CD4-positive, alpha-beta T cell treated with Interleukin-4 for 1 hour (primary cell): ENCODE measurements at regions not wholly inside any gene's neighbourhood (a gene's known extent, or its start where the extent isn't known, plus 50 kb on each side); places are given as distances from the start of the nearest gene placed in this dataset.

Experiments
- DNase-seq, 2 donors: peaks; one replicate each; pipeline ENCODE4 v3.0.0-alpha.2; 2020 to 2022

DNA sequence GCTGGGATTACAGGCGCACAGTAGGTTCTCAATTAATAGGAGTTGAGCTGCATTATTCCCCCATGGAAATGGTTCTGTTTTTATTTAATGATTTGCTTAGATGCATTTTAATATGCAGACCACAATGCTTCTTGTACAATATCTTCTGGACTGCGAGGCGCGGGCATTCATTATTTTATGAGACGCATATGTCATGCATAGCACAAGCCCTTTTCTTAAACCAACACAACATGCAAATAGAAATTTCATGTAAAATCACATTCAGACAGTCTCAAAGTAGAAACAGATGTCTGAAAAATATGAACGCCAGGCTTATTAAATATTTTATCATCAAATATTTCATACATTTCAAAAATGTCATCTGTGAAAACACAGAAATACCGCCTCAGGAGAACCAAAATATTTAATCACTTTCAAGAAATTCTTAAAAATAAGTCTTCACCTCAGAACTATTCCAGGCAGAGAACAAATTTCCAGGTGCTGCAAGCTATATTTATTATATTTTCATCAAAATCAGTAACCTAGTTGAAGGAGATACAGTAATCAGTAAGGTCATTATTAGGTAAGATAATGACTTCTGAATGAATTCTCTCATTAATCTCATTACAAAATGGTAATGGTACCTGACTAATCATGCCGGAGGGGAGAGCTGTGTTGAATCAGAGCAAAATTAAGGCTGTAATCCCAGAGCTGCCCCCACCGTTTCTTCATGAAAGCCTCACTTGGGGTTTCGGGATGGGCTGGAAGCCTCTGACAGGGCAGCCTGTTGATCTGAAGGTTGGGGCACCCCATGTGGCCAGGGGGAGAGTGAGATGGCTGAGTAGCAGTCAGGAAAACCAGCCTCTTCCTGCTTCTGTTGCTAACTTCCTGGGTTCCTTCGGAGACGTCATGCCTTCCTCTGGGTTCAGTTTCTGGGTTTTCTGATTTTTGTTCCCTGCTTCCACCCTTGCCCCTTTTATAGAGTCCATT, 133.9 kb upstream of the ZNF618 start:
- no peak for DNase-seq

- DNase-seq = no peak
These were observed 133.2 kb upstream of the ZNF618 start for GRCh38 chr9:113742878-113743277.

DNA sequence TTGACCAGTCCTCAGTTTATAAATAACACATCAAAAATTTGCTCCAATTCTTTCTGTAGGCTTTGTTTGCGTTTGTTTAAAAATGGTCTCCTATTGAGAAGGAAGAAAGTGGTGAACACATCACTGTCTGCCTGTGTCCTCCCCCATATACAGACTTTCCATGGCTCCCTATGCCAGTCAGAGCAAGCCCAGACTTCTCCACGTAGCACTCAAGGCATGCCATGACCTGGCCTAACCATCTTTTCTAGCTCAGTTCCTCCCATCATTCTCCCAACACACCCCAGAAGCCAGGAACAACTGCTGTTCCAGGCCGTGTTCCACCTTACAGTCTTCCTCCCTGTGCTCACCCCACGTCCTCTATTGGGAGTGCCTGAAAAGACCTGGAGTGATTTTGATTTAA, 129.6 kb upstream of the ZNF618 start:
- no peak for DNase-seq

- DNase-seq = no peak
These were observed 128.0 kb upstream of the ZNF618 start for GRCh38 chr9:113748135-113748534.

DNA sequence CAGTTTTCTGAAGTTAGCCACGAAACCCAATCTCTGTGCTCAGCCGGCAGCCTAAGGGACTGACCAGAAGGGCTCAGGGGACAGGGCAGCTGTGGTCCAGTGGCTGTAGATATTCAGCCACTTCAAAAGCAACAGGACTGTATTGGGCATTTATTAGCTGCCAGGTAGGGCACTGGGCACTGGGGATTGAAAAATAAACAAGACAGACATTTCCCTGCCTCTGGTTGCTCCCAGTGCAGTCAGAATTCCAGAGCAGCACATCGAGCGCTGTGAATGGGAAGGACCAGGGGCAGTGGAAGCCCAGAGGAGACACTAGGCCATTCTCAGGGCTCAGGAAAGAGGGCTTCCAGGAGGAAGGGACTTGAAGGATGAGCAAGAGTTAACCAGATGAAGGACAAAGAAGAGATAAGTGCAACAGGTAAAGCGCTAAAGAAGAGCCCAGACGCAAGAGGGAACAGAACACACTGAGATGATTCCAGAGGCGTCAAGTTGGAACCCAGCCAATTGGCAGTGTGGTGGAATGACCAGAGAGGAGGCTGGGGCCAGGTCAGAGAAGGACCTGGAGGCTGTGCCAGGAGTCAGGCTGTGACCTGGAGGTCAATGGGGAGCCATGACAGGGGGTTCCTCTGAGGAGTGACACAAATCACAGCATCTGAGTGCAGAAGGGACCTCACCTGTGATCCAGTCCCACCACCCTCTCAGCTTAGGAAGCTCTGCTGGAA, 122.5 kb upstream of the ZNF618 start:
- no peak for DNase-seq

- DNase-seq = no peak
These were observed 121.4 kb upstream of the ZNF618 start for GRCh38 chr9:113754739-113755138.

DNA sequence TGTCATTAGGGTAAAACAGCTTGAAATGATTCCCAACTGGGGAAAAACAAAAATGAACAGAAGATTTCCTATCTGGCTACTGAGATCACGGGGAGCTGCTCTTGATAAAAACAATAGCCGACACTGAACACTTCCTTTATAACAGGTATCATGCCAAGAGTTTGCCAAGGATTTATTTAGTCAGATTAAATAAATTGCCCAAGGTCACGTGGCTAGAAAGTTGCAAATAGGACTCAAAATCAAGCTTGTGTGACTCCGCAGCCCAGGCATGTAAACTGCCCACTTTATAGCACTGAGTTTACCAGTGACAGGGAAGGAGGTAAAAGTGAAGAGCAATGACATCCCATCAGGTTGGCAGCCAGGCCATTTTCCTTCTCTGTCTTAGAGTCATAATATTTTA, 120.7 kb upstream of the ZNF618 start:
- DNase-seq = no peak

GRCh38 chr9:113756476-113757192, 119.5 kb upstream of the ZNF618 start:
- no peak for DNase-seq

GRCh38 chr9:113763429-113763828, 112.7 kb upstream of the ZNF618 start:
- DNase-seq = no peak

GRCh38 chr9:113764572-113764971, 111.5 kb upstream of the ZNF618 start:
- no peak for DNase-seq

DNA sequence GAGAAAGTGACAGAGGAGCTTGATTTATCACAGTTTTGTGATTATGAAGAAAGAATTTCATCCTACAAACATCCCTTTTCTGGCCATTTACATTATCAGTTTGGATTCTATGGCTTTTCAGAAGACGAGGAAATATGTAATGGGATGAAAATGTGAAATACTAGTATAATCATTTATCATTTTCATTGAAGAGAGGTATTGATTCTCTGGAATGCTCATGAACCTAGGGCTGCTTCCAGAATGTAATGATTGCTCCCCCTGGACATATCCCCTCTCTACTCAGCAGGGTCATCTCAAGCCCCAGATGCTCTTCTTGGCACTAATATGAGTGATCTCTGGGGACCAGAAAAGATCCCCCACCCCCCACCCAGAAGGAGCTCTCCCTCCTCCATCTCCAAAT, 106.7 kb upstream of the ZNF618 start:
- no peak for DNase-seq

GRCh38 chr9:113770396-113770795, 105.7 kb upstream of the ZNF618 start:
- DNase-seq = no peak

DNA sequence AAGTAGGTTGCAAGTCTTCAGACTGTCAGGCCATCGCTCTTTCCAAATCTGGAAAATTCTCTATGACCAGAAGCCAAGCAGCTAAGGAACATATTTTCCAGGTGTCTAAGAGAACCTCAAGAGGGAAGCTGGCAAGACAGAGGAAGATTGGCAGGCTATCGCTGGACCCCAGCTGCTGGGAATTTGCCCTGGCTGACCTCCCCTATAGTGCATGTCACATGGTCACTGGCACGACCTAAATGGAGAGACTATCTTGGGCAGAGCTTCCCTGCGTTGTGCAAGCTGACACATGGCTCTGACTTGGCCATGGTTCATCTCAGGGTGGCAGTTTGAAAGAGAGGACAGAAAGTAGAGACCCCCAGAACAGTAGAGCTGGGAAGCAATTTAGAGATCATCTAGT, 104.9 kb upstream of the ZNF618 start:
- DNase-seq = no peak

GRCh38 chr9:113772121-113772810, 103.8 kb upstream of the ZNF618 start:
- DNase-seq = no peak

GRCh38 chr9:113774963-113775362, 101.1 kb upstream of the ZNF618 start:
- no peak for DNase-seq

DNA sequence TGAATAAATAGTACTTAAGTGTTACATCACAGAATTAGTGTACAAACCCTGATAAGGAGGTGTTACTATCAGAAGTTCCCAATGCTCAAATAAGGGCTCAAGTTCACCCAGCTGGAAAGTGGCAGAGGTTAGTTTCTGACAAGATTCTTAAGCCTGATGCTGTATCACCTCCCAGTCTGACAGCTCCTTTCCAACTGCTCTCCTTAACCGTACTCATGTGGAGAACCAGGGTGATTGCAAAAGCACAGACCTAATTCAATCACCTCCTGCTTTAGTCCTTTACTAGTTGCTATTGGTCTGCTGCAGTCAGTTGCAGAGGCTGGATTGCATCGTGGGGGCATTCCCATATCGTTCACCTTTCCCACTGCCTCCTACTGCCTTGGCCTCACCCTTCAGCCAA, 100.4 kb upstream of the ZNF618 start:
- DNase-seq = no peak

- DNase-seq = no peak
These were observed 99.9 kb upstream of the ZNF618 start for GRCh38 chr9:113776194-113776593.

DNA sequence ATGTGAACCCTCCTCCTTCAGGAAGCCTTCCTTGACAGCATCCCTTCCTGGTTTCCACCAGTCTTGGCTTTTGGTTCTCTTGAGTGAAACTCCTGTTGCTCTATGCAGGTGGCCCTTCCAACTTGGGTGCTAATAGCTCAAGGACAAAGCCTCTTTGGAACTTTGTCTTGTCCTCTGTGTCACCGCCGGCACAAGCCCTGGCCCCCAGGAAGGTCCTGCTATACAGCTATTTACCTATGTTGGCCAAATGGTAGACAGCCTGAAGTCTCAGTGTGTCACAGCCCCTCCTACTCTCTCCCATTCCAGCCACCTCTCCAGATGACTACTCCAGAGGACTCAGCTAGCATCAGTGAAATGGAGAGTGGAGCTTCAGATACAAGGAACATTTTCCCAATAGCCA, 94.7 kb upstream of the ZNF618 start:
- no peak for DNase-seq

- no peak for DNase-seq
These were observed 94.2 kb upstream of the ZNF618 start for GRCh38 chr9:113781896-113782295.

DNA sequence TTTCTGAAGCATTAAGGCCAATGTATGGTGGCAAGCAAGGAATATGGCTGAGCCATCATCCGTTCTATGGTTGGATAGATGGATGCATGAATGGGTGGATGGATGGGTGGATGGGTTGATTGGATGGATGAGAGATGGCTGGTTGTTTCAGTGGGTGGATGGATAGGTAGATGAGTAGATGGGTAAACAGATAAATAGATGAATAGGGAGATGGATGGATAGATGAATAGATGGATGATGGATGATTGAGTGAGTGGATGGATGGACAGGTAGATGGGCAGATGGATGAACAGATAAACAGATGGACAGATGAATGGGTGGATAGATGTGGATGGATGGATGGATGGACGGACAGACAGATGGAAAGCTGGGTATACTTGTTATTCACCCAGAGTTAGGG, 92.6 kb upstream of the ZNF618 start:
- no peak for DNase-seq

DNA sequence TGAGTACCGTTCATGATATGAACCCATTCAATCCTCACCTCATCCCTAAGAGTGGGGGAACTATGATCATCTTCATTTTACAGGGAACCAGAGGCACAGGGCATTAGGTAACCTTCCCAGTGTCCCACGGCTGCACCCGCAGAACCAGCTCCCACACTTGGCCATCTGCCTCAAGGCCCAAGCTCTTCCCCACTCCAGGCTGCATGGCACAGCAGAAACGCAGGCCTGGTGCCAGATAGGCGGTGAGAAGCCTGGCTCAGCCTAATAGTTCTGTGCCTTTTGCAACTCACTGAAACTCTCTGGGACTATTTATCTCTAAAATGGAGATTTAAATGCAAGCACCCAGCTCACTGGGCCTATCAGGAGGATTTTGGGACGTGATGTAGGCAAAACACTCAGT, 90.8 kb upstream of the ZNF618 start:
- no peak for DNase-seq

GRCh38 chr9:113786071-113786470, 90.0 kb upstream of the ZNF618 start:
- DNase-seq = no peak

- DNase-seq = no peak
These were observed 88.2 kb upstream of the ZNF618 start for GRCh38 chr9:113787871-113788270.
